NCI-H345 treated with DMSO at 0.1 percent for 48 hours (cell line): ENCODE measurements at regions not wholly inside any gene's neighbourhood (a gene's known extent, or its start where the extent isn't known, plus 50 kb on each side); places are given as distances from the start of the nearest gene placed in this dataset.
A peak's percentile ranks its signal among the peaks of the same experiment; 100 is the strongest.
"Not testable (repeated sequence)": the region's sequence is repeated elsewhere in the genome, so short reads cannot be mapped to it uniquely, and the experiment has no call there.

Experiments
- DNase-seq: peaks from one replicate; lab custom pipeline; 2025; ENCODE audit not compliant: unreplicated experiment; lab: John Stamatoyannopoulos, UW

- no peak for DNase-seq
These were observed 1135.0 kb upstream of the TENM3 start for GRCh38 chr4:181108237-181108636.

- no peak for DNase-seq
These were observed 1124.0 kb upstream of the TENM3 start for GRCh38 chr4:181119186-181119585.

GRCh38 chr4:181121733-181122132 is 1121.5 kb upstream of the TENM3 start:
- no peak for DNase-seq

- DNase-seq: no peak
These were observed 1116.0 kb upstream of the TENM3 start for GRCh38 chr4:181127171-181127570.

- DNase-seq: not testable (repeated sequence)
These were observed 1112.9 kb upstream of the TENM3 start for GRCh38 chr4:181130317-181130716.

GRCh38 chr4:181137351-181137750 is 1105.9 kb upstream of the TENM3 start:
- DNase-seq: no peak

- DNase-seq: no peak
These were observed 1105.1 kb upstream of the TENM3 start for GRCh38 chr4:181138116-181138515.

- DNase-seq: no peak
These were observed 1103.1 kb upstream of the TENM3 start for GRCh38 chr4:181140037-181140603.

GRCh38 chr4:181143250-181143854 is 1099.8 kb upstream of the TENM3 start:
- DNase-seq: peak; percentile 2

GRCh38 chr4:181146051-181146450 is 1097.2 kb upstream of the TENM3 start:
- no peak for DNase-seq

- no peak for DNase-seq
These were observed 1095.7 kb upstream of the TENM3 start for GRCh38 chr4:181147416-181147951.

GRCh38 chr4:181148470-181148869 is 1094.7 kb upstream of the TENM3 start:
- DNase-seq: no peak

- DNase-seq: no peak
These were observed 1093.0 kb upstream of the TENM3 start for GRCh38 chr4:181150191-181150590.

- DNase-seq: no peak
These were observed 1091.3 kb upstream of the TENM3 start for GRCh38 chr4:181151856-181152255.

GRCh38 chr4:181157647-181158046 is 1085.6 kb upstream of the TENM3 start:
- DNase-seq: no peak

- DNase-seq: no peak
These were observed 1084.2 kb upstream of the TENM3 start for GRCh38 chr4:181158971-181159370.

GRCh38 chr4:181161669-181162068 is 1081.5 kb upstream of the TENM3 start:
- no peak for DNase-seq

- no peak for DNase-seq
These were observed 1080.9 kb upstream of the TENM3 start for GRCh38 chr4:181162266-181162665.

- DNase-seq: no peak
These were observed 1080.5 kb upstream of the TENM3 start for GRCh38 chr4:181162676-181163075.

GRCh38 chr4:181166742-181167399 is 1076.3 kb upstream of the TENM3 start:
- DNase-seq: no peak

- no peak for DNase-seq
These were observed 1075.0 kb upstream of the TENM3 start for GRCh38 chr4:181168011-181168805.

- DNase-seq: no peak
These were observed 1070.2 kb upstream of the TENM3 start for GRCh38 chr4:181173046-181173445.
